GM12891 (cell line): ENCODE measurements at regions not wholly inside any gene's neighbourhood (a gene's known extent, or its start where the extent isn't known, plus 50 kb on each side); places are given as distances from the start of the nearest gene placed in this dataset.

ENCODE experiments used
- PAX5 ChIP-seq: IDR thresholded peaks from 2 replicates; pipeline ENCODE4 v1.6.1; 2011; ENCODE audit warnings: low read length, moderate library complexity, mild to moderate bottlenecking; ENCODE audit not compliant: insufficient read depth, severe bottlenecking
- POLR2A ChIP-seq: IDR thresholded peaks from 2 replicates; pipeline ENCODE4 v1.6.1; 2011; ENCODE audit warnings: low read depth, low read length, control low read depth
- POLR2AphosphoS5 ChIP-seq: IDR thresholded peaks from 2 replicates; pipeline ENCODE4 v1.6.1; 2011; ENCODE audit warnings: low read depth, low read length, control low read depth
- POU2F2 ChIP-seq: IDR thresholded peaks from 2 replicates; pipeline ENCODE4 v1.6.1; 2011; ENCODE audit warnings: low read depth, mild to moderate bottlenecking, control low read depth, low read length, moderate library complexity
- SPI1 ChIP-seq: IDR thresholded peaks from 2 replicates; pipeline ENCODE4 v1.6.1; 2011; ENCODE audit warnings: low read depth, low read length, control low read depth
- TAF1 ChIP-seq: IDR thresholded peaks from 2 replicates; pipeline ENCODE4 v1.6.1; 2011; ENCODE audit warnings: low read depth, low read length, control low read depth

GRCh38 chr13:77398825-77399620 is 72.1 kb upstream of the MYCBP2 start:
- no peak for TF ChIP-seq POU2F2
- no peak for TF ChIP-seq POLR2A
- no peak for TF ChIP-seq POLR2AphosphoS5
- no peak for TF ChIP-seq TAF1
- TF ChIP-seq SPI1, result no peak
- no peak for TF ChIP-seq PAX5
